ENCODE measurements at regions not wholly inside any gene's neighbourhood (a gene's known extent, or its start where the extent isn't known, plus 50 kb on each side); places are given as distances from the start of the nearest gene placed in this dataset.
"Not testable (repeated sequence)": the region's sequence is repeated elsewhere in the genome, so short reads cannot be mapped to it uniquely, and the experiment has no call there.

- TF ChIP-seq TAF1 (IDR thresholded peaks at IDR 0.05; ENCODE audit: low read depth, low read length); CBX5 (IDR thresholded peaks at IDR 0.05; ENCODE audit: low read depth, low read length); JUND (IDR thresholded peaks at IDR 0.05; ENCODE audit: low read length); CTCF (IDR thresholded peaks at IDR 0.05; ENCODE audit: control extremely low read depth in 1 of 3, insufficient read depth in 1 of 3, low read depth in 1 of 3, low read length in 3 of 3); CREB1 (IDR thresholded peaks at IDR 0.05); RBBP5 (IDR thresholded peaks at IDR 0.05; ENCODE audit: borderline replicate concordance, low read depth, low read length); HDAC2 (IDR thresholded peaks at IDR 0.05; ENCODE audit: borderline replicate concordance in 1 of 2, low read depth in 2 of 2, low read length in 2 of 2); FOSL1 (IDR thresholded peaks at IDR 0.05; ENCODE audit: insufficient read depth, low read depth, low read length); MAX (IDR thresholded peaks at IDR 0.05); POLR2A (IDR thresholded peaks at IDR 0.05; ENCODE audit: control extremely low read depth in 1 of 2, low read depth in 2 of 2, low read length in 2 of 2); EP300 (IDR thresholded peaks at IDR 0.05; ENCODE audit: borderline replicate concordance in 1 of 2, low read depth in 2 of 2, low read length in 2 of 2); SUZ12 (IDR thresholded peaks at IDR 0.05; ENCODE audit: low read length); GABPA (IDR thresholded peaks at IDR 0.05; ENCODE audit: borderline replicate concordance, insufficient read depth, low read length): not testable (repeated sequence)
Measured at GRCh38 chr21:10415456-10415855, 105.9 kb upstream of the TPTE start.

All from H1 (cell line).